ENCODE measurements at regions not wholly inside any gene's neighbourhood (a gene's known extent, or its start where the extent isn't known, plus 50 kb on each side); places are given as distances from the start of the nearest gene placed in this dataset.
"Not testable (repeated sequence)": the region's sequence is repeated elsewhere in the genome, so short reads cannot be mapped to it uniquely, and the experiment has no call there.

DNA sequence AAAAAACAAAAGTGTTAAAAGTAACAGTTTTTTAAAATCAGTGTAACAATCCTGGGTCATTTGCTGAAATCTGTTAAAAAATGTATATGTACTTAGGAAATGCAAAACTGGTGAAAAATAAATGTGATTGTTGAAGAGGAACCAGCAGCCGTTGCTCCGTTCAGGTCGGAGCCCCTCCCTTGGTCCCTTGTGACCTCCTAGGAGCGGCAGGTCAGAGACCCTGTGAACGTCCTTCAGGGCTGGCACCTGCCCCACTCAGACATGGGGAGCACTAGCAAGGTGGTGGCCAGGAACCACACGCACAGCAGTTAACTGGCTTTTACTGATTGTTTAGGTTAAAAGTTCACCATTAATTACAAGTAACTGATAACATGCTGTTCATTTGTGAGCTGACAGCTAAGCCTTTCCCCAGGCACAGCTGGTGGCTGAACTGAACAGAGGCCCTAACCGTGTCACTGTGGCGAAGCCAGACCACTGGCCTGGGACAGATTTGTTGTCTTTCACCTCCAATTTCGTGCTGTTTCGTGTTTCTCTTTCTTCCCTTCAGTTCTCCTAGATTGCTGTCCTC lies 159.2 kb upstream of the ALKAL2 start:
- DNase-seq, result no peak

DNA sequence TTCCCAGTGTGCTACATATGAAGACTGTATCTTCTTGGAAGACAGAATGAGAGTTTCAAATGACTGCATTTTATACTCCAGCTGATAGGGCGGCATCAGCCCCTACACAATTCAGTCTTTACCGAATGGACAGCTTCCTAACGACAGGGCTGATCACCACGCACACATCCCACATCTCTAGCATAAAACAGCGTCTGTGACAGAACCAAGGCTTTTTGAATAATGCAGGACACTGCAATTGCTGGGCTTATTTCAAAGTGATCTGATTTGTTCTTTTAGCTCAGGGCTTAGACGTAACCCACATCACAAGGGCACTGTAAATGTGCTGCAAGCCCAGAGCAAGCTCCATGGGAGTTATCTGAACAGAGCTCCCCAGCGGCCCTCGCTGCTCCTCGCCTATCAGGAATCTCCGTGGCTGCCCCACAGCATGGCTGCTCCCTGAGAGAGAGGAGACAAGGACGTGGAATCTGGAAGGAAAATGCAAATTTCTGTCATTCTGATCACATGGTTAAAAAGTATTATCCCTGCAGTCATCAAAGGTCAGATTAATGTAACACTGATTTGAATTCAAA lies 158.5 kb upstream of the ALKAL2 start:
- no peak for DNase-seq

DNA sequence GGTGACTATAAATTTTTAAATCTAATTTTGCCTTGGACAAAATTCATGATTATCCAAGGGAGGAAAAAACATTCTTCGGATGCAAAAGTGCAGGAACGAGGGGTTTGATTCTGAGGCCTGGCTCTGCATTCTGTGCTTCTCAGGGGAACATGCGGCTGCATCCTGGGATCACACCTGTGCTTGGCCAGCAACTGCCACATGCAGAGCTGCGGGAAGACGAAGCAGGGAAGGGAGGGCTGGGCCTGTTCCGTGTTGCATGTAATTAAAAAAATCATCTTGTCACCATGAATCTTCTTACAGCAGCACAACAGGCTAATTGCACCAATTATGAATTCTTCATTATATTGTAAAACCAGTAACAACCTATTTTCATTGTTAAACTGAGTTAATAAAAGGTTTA lies 158.0 kb upstream of the ALKAL2 start:
- DNase-seq, result no peak

DNA sequence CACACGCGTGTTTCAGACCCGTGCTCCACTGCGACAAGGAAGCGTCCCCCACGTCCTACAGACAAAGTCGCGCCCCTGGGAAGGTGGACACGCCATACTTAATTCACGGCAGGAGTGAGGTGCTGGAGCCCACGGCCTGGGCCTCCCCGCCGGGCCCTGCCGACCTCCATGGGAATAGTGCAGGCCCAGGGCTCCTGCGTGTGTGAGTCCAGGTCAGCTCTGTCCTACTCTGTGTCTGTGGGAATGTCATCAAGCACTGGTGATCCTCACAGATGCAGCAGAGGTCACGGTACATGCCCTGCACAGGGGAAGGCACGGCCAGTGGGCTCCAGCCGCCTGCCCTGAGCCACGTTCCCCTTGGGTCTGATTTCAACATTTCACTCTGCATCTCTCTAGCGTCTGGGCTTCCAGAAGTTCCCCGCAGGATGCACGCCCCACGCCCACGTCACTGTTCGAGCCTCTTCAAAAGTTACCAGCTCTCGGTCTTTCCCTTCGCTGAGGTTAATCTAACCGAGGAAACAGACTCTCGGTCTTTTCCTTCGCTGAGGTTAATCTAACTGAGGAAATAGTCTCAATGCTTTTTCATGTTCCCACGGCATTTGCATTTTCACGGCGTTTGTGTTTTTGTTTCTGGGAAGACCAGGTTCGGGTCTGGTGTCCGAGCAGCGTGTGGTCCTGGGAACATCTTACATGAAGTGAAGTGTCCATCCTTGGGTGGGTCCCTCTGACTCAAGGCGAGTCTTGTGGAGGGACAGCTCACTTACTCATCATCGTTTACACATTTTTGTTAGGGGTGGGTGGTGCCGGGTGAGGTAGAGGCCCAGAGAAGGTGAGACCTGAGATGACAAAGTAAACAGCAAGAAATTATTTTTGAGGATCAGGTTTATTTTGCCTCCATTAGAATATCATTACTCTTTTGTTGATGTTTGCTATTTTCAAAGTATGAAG lies 157.3 kb upstream of the ALKAL2 start:
- DNase-seq, result no peak

DNA sequence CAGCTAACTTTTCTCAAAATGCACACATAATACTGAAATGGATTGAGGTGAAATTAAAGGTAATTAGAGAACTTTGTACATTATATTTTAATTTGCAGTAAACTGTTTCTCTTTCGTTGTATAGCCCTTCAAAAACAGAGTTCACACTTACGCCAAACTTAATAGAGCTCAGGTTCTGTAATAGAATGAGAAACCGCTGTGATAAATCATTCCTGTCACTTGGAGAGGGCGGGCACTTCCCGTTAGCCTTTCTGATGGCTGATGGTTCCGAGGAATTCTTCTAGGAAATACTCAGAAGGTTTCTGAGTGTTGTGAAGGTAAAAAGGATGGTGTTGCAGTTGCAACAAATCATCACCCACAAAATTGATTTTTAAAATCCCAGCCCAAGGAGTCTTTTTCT lies 155.8 kb upstream of the ALKAL2 start:
- DNase-seq, result no peak

DNA sequence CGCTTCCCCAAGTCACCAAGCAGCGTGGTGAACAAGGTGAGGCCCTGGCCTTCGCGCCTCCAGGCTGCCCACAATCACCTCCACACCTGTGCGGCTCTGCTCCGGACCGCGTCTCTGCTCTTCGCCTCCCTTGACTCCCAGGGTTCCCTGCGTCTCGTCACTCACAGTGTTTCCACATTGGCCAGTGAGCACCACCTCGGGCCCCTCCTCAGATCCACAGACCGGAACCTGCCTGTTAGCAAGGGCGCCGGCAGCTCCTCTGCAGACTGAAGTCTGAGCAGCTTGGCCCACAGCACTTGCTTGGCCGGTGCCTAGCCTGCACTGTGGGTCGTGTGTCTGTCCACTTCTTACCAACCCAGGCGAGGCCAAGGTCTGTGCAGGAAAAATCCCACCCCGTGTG lies 155.3 kb upstream of the ALKAL2 start:
- DNase-seq, result no peak

DNA sequence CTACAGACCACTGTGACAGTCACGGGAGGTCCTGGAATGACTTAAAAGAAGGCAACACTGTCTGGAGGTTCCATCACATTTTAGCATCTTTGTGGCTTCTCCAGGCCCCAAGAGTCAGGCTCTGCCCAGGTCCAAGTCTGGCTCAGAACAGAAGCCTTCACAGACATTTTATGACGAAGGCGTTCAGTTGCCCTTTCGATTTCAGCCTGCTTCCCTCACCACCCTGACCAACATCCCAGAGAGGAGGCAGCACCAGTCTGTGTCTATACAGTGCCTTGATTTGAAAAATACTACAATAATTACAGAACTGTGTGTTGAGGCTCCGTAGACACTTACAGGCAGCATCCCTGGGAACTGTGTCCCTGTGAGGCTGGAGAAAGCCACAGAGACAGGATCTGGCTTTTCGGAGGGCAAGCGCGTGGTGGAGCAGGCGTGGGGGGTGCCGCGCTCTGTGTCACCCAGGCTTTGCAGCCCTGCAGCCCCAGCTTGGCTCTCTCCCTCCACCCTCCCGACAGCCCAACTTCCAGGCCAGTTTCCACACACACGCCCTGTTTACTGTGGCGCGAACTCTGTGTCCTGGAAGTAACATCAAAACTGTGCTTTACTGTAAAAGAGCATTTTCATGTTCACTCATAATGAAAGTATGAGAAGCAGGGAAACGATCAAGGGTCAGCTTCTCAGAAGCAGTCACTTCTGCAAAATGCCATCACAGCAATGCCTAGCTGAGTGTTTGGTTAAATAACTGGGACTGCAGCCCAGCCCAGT lies 153.5 kb upstream of the ALKAL2 start:
- no peak for DNase-seq

DNA sequence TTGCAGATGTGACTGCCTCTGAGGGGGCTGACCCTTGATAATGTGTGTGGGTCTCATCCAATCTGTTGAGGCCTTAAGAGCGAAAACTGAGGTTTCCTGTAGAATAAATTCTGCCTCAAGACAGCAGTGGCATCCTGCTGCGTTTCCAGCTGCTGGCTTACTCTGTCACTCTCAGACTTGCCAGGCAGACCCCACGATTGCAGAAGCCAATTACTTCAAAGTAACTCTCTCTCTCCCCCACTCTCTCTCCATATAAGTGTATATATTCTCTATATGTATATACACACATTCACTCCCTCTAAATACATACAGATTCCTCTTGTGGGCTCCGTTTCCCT lies 152.5 kb upstream of the ALKAL2 start:
- no peak for DNase-seq

DNA sequence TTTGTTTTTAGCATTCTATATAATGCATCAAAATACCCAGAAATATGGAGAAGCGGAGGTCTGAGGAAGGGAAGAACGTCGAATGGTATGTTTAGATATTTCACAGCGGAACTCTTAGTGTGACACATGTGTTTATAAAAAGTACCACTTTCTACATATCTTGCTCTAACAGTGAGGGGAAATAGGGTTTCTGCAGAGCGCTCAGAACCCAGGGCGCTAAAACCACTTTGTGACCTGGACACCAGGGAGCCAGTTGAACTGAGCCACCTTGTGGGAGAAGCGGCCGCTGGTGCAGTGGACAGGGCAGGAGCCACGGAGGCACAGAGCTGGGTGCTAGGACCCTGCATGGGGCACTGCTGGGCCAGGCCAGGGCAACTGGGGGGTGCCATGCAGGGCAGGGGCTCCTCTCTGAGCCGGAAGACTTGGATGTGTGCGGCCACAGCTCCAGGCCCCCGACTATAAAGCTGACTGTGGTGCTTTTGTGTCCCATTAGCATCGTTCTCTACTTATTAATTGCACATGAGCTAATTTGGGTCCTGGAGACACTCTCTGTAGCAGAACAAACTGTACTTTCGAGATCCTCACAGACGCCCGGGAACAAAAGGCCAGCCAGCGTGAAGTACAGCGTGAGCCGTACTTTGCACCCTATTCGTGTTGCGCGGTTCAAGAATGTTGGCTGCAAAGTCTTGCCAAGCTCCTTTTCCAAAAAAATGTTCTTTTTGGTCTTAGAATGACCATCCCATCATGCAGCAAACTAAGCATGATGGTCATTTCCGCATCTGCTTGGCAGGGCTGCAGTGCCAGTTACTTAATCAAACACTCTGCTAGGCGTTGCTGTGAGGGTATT lies 151.9 kb upstream of the ALKAL2 start:
- no peak for DNase-seq

DNA sequence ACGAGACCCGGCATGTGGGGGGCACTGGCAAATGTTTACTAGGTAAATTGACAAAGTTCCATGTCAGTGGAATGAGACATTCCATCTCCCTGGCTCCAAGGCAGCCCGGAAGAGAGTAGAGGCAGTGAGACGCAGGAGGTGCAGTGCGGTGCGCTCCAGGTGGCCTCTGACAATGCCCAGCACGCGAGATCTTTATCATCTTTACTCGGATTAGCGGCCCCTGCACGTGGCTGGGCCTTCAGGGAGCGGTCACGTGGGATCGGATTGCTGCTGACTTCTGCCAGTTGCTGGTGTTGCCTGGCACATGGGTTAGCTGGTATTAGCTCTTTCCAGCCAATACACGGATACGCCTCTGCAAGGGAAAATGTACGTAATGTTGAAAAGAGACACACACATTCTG lies 151.2 kb upstream of the ALKAL2 start:
- DNase-seq, result no peak

DNA sequence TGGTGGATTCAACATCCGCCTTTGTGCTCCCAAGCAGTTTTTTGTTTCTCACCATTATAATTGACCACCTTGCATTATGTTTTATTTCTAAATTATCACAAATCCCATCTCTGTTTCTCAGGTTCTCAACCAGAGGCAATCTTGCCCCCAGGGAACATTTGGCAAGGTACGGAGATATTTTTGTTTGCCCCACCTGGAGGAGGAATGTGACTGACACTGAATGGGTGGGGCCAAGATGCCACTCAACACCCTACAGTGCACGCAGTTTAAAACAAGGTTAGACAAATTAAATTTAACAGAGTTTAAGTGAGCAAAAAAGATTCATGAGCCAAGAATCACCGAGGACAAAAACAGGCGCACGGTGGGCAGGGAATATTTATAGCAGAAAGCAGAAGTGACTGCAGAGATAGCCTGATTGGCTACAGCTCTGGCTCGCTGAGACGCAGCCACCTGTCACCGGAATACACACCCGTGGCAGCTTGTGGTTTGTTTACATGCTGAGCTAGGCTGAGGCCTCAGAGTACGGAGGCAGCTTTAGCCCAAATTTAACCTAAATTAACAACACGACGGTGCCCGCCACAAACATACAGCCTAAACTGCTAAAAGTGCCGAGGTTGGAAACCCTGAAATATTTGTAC lies 150.0 kb upstream of the ALKAL2 start:
- DNase-seq, result peak; percentile 34 to 53

DNA sequence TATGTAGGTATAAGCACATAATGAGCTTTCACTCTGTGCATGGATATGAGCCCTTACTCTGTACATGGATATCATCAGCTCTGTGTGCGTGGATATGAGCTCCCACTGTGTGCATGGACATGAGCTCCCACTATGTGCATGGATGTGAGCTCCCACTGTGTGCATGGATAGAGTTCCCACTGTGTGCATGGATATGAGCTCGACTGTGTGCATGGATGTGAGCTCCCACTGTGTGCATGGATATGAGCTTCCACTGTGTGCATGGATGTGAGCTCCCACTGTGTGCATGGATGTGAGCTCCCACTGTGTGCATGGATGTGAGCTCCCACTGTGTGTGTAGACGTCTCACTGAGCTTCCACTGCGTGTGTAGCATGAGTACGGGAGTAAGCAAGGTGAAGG lies 149.3 kb upstream of the ALKAL2 start:
- no peak for DNase-seq

DNA sequence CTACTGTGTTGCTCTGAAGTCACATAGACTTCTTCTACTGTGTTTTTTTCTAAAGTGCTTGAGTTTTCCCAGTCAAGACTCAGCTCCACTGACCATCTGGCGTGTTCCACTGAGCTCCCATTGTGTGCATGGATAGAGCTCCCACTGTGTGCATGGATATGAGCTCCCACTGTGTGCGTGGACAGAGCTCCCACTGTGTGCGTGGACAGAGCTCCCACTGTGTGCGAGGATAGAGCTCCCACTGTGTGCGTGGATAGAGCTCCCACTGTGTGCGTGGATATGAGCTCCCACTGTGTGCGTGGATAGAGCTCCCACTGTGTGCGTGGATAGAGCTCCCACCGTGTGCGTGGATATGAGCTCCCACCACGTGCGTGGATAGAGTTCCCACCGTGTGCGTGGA lies 148.3 kb upstream of the ALKAL2 start:
- DNase-seq, result no peak

DNA sequence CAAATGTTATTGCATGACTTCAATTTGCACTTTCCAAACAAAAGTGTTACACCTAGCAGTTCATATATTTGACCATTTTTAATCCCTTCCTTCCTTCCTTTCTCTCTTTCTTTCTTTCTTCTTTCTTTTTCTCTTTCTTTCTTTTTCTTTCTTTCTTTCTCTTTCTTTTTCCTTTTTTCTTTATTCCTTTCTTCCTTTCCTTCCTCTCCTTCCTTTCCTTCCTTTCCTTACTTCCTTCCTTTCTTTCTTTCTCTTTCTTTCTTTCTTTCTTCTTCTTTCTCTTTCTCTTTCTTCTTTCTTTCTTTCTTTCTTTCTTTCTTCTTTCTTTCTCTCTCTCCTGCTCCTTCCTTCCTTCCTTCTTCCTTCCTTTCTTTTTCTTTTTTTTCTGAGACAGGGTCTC lies 146.7 kb upstream of the ALKAL2 start:
- no peak for DNase-seq

DNA sequence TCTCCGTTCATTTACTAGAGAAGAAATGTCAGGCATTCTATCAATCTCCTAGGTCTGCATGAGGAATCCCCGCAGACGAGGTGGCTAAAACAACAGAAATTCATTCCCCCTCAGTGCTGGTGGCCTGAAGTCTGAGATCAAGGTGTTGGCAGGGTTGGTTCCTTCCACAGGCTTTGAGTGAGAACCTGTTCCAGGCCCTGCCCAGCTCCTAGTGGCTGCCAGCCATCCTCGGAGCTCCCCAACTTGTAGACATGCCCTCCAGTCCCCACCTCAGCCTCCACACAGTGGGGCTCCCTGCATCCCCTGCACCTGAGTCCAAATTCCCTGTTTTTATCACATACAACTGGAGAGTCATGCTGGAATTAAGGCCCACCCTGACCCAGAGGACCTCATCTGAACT lies 145.3 kb upstream of the ALKAL2 start:
- DNase-seq, result no peak

DNA sequence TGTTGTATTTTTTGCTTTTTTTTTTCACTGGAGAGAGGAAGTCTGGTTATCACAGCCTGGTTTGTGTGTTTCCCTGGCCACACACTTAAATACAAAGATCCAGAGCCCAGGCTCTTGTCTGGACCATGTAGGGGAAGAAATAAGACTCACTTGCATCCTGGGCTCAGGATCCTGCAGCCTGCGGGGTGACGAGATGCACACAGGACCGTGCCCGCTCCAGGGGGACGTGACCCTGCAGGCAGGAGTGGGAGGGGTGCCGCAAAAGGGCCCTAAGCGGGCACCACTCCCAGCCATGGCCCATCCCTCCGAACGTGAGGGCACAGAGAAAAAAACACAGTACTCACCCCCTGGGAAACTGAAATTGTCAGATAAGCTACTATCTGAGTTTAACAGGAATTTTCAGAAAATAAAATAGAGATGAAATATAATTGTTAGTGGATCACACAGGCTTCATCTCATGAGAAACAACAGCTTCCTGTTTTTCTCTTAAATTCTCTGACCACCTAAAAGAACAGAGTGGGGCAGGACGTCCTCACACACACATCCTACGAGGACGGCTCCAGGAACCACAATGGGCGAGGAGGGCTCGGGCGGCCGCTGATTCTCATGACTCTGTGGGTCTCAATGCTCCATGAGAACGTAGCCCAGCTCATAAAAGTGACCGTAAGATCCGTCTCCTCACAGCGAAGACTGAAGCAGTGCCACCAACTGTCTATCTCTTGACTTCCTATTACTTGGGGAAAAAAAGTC lies 142.6 kb upstream of the ALKAL2 start:
- DNase-seq, result no peak

DNA sequence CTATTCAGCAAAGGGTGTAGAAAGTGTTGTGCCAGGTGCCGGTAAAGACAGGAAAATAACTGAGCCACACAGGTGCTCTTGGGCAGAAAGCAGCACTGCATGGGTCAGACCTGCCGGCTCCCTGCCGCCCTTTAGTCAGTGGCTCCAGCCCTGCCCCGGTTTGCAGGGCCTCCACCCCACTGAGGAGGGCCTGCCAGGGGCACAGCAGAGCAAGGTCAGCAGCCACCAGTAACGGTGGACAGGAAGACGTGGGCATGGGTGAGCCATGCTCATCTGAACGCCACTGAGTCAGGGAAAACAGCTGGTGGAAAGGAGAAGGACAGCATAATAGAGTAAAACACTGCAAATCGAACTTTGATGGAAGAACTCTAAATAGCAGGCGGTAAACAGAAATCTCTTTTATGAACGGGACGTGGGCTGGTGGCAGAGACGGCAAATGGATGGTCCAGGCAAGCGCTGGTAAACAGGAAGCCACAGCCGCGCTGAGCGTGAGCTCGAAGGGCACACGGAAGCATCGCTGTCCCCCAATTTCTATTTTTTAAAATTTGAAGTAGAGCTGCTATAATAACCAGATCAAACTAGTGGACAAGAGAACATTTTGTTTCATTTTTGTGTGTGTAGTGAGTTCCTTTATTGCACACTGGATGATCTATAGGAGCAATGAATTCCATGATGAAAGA lies 141.8 kb upstream of the ALKAL2 start:
- no peak for DNase-seq

DNA sequence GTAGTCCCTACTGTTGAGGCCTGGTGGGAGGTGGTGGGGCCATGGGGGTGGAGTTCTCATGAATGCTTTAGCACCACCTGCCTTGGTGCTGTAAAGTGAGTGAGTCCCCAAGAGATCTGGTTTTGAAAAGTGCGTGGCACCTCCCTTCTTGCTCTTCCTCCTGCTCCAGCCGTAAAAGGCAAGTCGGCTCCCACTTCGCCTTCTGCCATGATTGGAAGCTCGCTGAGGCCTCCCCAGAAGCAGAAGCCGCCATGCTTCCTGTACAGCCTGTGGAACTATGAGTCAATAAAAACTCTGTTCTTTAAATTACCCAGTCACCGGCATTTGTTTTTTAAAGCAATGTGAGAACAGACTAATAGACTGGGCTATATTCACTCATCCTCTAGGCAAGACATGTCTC lies 141.3 kb upstream of the ALKAL2 start:
- DNase-seq, result no peak

DNA sequence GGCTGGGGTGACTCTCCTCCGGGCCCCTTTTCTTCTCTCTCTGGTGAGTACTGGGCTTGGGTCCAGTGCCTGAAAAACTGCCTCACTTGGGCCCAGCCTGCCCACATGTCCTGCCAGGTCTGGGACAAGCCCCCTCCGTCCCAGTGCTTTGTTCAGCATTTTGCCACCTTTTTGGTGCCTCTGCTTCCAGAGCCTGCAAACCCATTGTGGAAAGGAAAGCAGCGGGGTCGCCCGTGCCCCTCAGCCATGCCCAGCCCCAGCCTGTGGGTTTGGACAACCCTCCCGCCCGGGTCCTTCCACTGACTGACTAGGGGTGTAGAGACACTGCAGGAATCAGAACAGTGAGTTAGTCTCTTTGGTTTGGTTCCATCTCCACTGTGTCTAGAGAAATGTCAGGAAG lies 140.7 kb upstream of the ALKAL2 start:
- no peak for DNase-seq

DNA sequence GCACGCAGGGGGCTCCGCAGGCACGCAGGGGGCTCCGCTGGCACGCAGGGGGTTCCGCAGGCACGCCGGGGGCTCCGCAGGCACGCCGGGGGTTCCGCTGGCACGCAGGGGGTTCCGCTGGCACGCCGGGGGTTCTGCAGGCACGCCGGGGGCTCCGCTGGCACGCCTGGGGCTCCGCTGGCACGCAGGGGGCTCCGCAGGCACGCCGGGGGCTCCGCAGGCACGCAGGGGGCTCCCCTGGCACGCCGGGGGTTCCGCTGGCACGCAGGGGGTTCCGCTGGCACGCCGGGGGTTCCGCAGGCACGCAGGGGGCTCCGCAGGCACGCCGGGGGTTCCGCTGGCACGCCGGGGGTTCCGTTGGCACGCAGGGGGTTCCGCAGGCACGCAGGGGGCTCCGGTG lies 138.8 kb upstream of the ALKAL2 start:
- not testable (repeated sequence) for DNase-seq

DNA sequence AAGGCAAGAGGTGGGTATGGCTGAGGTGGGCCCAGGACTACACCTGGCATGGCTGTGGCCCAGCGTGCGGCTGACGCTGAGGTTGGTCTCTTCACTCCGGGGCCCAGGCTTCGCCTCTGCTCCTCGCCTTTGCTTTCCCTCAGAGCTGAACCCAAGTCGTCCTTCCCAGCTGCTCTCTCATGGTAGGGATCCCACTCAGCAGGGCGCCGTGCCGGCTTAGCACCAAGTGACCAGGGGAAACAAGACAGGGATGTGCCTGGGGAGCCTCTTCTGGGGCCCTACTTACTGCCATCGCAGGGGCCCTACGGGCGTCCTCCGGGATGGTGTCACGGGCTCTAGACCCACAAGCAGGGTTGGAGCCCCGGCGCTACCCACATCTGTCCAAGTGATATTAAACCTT lies 138.1 kb upstream of the ALKAL2 start:
- DNase-seq, result no peak

Measured in Kasumi-1 (cell line).